HepG2 (cell line): ENCODE measurements at regions not wholly inside any gene's neighbourhood (a gene's known extent, or its start where the extent isn't known, plus 50 kb on each side); places are given as distances from the start of the nearest gene placed in this dataset.

Experiments
- CHD2 ChIP-seq: IDR thresholded peaks from 2 replicates; pipeline ENCODE4 v1.6.1; 2011; ENCODE audit warnings: low read depth, low read length, improper control_type of control experiment
- MEF2D ChIP-seq: sonication (generic); formaldehyde crosslinking; IDR thresholded peaks from 2 replicates; pipeline ENCODE4 v1.5.1; 2020; ENCODE audit warnings: mild to moderate bottlenecking, missing genetic modification reagents
- MTA3 ChIP-seq: sonication (generic); formaldehyde crosslinking; IDR thresholded peaks from 2 replicates; pipeline ENCODE4 v1.4.0; 2020; ENCODE audit warnings: missing genetic modification reagents
- NFIC ChIP-seq: IDR thresholded peaks from 2 replicates; pipeline ENCODE4 v1.6.1; 2012; ENCODE audit warnings: mild to moderate bottlenecking, low read length, inconsistent platforms
- SMAD3 ChIP-seq: sonication (generic); formaldehyde crosslinking; IDR thresholded peaks from 2 replicates; pipeline ENCODE4 v1.4.0; 2020; ENCODE audit warnings: missing genetic modification reagents
- SRSF4 ChIP-seq: fragments of 200-400 bp; formaldehyde crosslinking; IDR thresholded peaks from one replicate; pipeline ENCODE4 v1.6.1; 2018; ENCODE audit warnings: mild to moderate bottlenecking, low read depth, low read length, moderate library complexity; ENCODE audit not compliant: poor library complexity, severe bottlenecking
- ZNF510 ChIP-seq: sonication (generic); formaldehyde crosslinking; IDR thresholded peaks from 2 replicates; pipeline ENCODE4 v1.4.0; 2020; ENCODE audit warnings: low read depth, mild to moderate bottlenecking, missing genetic modification reagents
- TF ChIP-seq, protein P1 (sequence below): sonication (generic); formaldehyde crosslinking; IDR thresholded peaks from 2 replicates; pipeline ENCODE4 v1.5.0; 2020; ENCODE audit warnings: mild to moderate bottlenecking, missing genetic modification reagents, moderate library complexity

GRCh38 chr6:6815732-6816131 lies 227.2 kb downstream of the LY86 start:
- TF ChIP-seq MEF2D = no peak
- no peak for TF ChIP-seq ZNF510 (CRISPR knock-in tag)
- no peak for TF ChIP-seq SMAD3 (CRISPR knock-in tag)
- no peak for TF ChIP-seq SRSF4
- TF ChIP-seq, protein P1, sequence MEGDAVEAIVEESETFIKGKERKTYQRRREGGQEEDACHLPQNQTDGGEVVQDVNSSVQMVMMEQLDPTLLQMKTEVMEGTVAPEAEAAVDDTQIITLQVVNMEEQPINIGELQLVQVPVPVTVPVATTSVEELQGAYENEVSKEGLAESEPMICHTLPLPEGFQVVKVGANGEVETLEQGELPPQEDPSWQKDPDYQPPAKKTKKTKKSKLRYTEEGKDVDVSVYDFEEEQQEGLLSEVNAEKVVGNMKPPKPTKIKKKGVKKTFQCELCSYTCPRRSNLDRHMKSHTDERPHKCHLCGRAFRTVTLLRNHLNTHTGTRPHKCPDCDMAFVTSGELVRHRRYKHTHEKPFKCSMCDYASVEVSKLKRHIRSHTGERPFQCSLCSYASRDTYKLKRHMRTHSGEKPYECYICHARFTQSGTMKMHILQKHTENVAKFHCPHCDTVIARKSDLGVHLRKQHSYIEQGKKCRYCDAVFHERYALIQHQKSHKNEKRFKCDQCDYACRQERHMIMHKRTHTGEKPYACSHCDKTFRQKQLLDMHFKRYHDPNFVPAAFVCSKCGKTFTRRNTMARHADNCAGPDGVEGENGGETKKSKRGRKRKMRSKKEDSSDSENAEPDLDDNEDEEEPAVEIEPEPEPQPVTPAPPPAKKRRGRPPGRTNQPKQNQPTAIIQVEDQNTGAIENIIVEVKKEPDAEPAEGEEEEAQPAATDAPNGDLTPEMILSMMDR = no peak
- no peak for TF ChIP-seq MTA3 (CRISPR knock-in tag)
- no peak for TF ChIP-seq CHD2
- no peak for TF ChIP-seq NFIC
